A204.1 (cell line): ENCODE measurements at regions not wholly inside any gene's neighbourhood (a gene's known extent, or its start where the extent isn't known, plus 50 kb on each side); places are given as distances from the start of the nearest gene placed in this dataset.
"Not testable (repeated sequence)": the region's sequence is repeated elsewhere in the genome, so short reads cannot be mapped to it uniquely, and the experiment has no call there.

Experiments used
- FAIRE-seq: peaks from 2 replicates; lab custom pipeline; 2012; peaks lifted over from hg19 to GRCh38; lab: Jason Lieb, UNC

GRCh38 chr16:75837681-75838080, 111.4 kb upstream of the CPHXL start:
- no peak for FAIRE-seq

- FAIRE-seq = no peak
These were observed 115.2 kb upstream of the CPHXL start for GRCh38 chr16:75841517-75841916.

GRCh38 chr16:75847172-75847571, 120.9 kb upstream of the CPHXL start:
- no peak for FAIRE-seq

GRCh38 chr16:75854152-75854551, 127.9 kb upstream of the CPHXL start:
- FAIRE-seq = no peak

GRCh38 chr16:75860326-75861053, 134.2 kb upstream of the CPHXL start:
- no peak for FAIRE-seq

- no peak for FAIRE-seq
These were observed 135.2 kb upstream of the CPHXL start for GRCh38 chr16:75861311-75862097.

GRCh38 chr16:75862098-75862386, 135.8 kb upstream of the CPHXL start:
- no peak for FAIRE-seq

GRCh38 chr16:75864243-75864642, 138.0 kb upstream of the CPHXL start:
- FAIRE-seq = no peak

GRCh38 chr16:75865736-75866135, 139.4 kb upstream of the CPHXL start:
- no peak for FAIRE-seq

GRCh38 chr16:75868636-75869632, 142.6 kb upstream of the CPHXL start:
- no peak for FAIRE-seq

- FAIRE-seq = not testable (repeated sequence)
These were observed 155.0 kb upstream of the CPHXL start for GRCh38 chr16:75881280-75881679.

GRCh38 chr16:75899163-75899562, 172.9 kb upstream of the CPHXL start:
- FAIRE-seq = no peak

- no peak for FAIRE-seq
These were observed 182.2 kb upstream of the CPHXL start for GRCh38 chr16:75908331-75909117.

- FAIRE-seq = no peak
These were observed 183.5 kb upstream of the CPHXL start for GRCh38 chr16:75909746-75910145.

GRCh38 chr16:75911896-75912295, 185.6 kb upstream of the CPHXL start:
- no peak for FAIRE-seq

- FAIRE-seq = no peak
These were observed 187.7 kb upstream of the CPHXL start for GRCh38 chr16:75913958-75914357.

- no peak for FAIRE-seq
These were observed 190.2 kb upstream of the CPHXL start for GRCh38 chr16:75916451-75916850.

- no peak for FAIRE-seq
These were observed 191.8 kb upstream of the CPHXL start for GRCh38 chr16:75918109-75918508.

GRCh38 chr16:75919664-75920063, 193.4 kb upstream of the CPHXL start:
- no peak for FAIRE-seq

GRCh38 chr16:75921281-75921680, 195.0 kb upstream of the CPHXL start:
- no peak for FAIRE-seq

GRCh38 chr16:75922250-75922649, 196.0 kb upstream of the CPHXL start:
- no peak for FAIRE-seq

GRCh38 chr16:75924397-75924796, 198.1 kb upstream of the CPHXL start:
- no peak for FAIRE-seq
